ENCODE measurements at regions not wholly inside any gene's neighbourhood (a gene's known extent, or its start where the extent isn't known, plus 50 kb on each side); places are given as distances from the start of the nearest gene placed in this dataset.

- no peak for TF ChIP-seq CTCF (conservative IDR thresholded peaks at IDR 0.05; ENCODE audit: low read depth, low read length)
- no peak for TF ChIP-seq EZH2 (IDR thresholded peaks at IDR 0.05; ENCODE audit: borderline replicate concordance, low read depth, low read length, poor library complexity, severe bottlenecking)
Measured at GRCh38 chr2:129751409-129751808, 228.1 kb upstream of the RAB6C start.

Data from A673 (cell line).